Natural killer cell (primary cell): ENCODE measurements at regions not wholly inside any gene's neighbourhood (a gene's known extent, or its start where the extent isn't known, plus 50 kb on each side); places are given as distances from the start of the nearest gene placed in this dataset.

Experiments used
- ATAC-seq, 3 donors: fragments of 150-1000 bp in 2 of 3; fragments of 200-7000 bp in 1 of 3; cut with Tn5 transposase; 1 replicate in 1 of 3; 2 replicates in 2 of 3; pipeline ENCODE4 v1.10.0; 2021; ENCODE audit warnings: mild to moderate bottlenecking in 2 of 3, moderate library complexity in 2 of 3
- DNase-seq, 2 donors: peaks; one replicate each; pipeline versions ENCODE4 v3.0.0 to v3.0.0-alpha.2; 2013 to 2021; ENCODE audit warnings: mixed read lengths in 1 of 2
- H3K27ac ChIP-seq: one replicate; pipeline ENCODE4 v1.5.1; 2013; ENCODE audit warnings: mild to moderate bottlenecking, low read length
- H3K27me3 ChIP-seq: one replicate; pipeline ENCODE4 v1.6.1; 2013; ENCODE audit warnings: low read length; ENCODE audit not compliant: control insufficient read depth, insufficient read depth
- H3K36me3 ChIP-seq: one replicate; pipeline ENCODE4 v1.6.1; 2013; ENCODE audit warnings: low read length; ENCODE audit not compliant: control insufficient read depth, insufficient read depth
- H3K4me1 ChIP-seq: one replicate; pipeline ENCODE4 v1.6.1; 2013; ENCODE audit warnings: low read length; ENCODE audit not compliant: control insufficient read depth, insufficient read depth
- H3K4me3 ChIP-seq: one replicate; pipeline ENCODE4 v1.5.1; 2013; ENCODE audit warnings: low read length
- H3K9me3 ChIP-seq: one replicate; pipeline ENCODE4 v1.6.1; 2013; ENCODE audit warnings: low read length; ENCODE audit not compliant: control insufficient read depth, insufficient read depth
- H3K27ac Mint-ChIP-seq, 2 donors: one replicate each; pipeline ENCODE4 v1.8.0; 2022; ENCODE audit warnings: mild to moderate bottlenecking in 2 of 2, mixed read lengths in 2 of 2, moderate library complexity in 1 of 2
- H3K27me3 Mint-ChIP-seq, 2 donors: one replicate each; pipeline ENCODE4 v1.8.0; 2022; ENCODE audit warnings: low read depth in 2 of 2, mixed read lengths in 2 of 2
- H3K36me3 Mint-ChIP-seq: one replicate; pipeline ENCODE4 v1.8.0; 2022; ENCODE audit warnings: mixed read lengths
- H3K4me1 Mint-ChIP-seq, 2 donors: one replicate each; pipeline ENCODE4 v1.8.0; 2022; ENCODE audit warnings: mixed read lengths in 2 of 2
- H3K4me3 Mint-ChIP-seq: one replicate; pipeline ENCODE4 v1.8.0; 2022; ENCODE audit warnings: mild to moderate bottlenecking, moderate library complexity, mixed read lengths
- H3K9me3 Mint-ChIP-seq, 2 donors: one replicate each; pipeline ENCODE4 v1.8.0; 2022; ENCODE audit warnings: mixed read lengths in 2 of 2
- CTCF ChIP-seq: fragments of 200-600 bp; IDR thresholded peaks from one replicate; pipeline ENCODE4 v1.8.0; 2022; ENCODE audit warnings: antibody characterized with exemption
- WGBS: methylation state at CpG from one replicate; pipeline ENCODE4 v1.1.7; 2013; ENCODE audit warnings: missing lambda C conversion rate; ENCODE audit not compliant: insufficient coverage; 5-methylcytosine and 5-hydroxymethylcytosine counted together
- intact Hi-C: fragments of 100-400 bp; cut with micrococcal nuclease; formaldehyde crosslinking; loops from one replicate; pipeline ENCODE4 v1.14.2; 2022

DNA sequence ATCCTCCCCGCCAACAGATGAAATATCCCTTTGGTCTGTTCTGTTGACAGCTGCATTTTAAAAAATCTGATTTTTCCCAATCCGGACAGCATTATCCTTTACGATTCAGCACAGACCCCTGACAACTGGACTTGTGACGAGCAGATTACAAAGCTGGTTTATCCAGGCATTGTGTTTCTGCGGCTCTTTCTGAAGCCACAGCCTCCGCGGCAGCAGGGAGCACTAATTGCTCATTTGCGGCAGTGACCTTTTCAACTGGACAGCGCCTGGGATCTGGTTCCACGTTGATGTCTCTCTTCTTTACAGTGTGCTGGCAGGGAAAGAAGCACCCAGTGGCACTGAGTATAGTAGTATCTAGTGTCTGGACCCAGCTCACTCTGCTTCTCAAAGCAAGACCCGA lies 351.2 kb downstream of the ZNF608 start:
- Histone ChIP-seq H3K4me3 (no peak overlapping the region), H3K27ac (no peak overlapping the region), H3K36me3 (no peaks in the 10 kb centered on the region), H3K4me1 (no peaks in the 10 kb centered on the region), H3K9me3 (no peaks in the 10 kb centered on the region), H3K27me3 (no peaks in the 10 kb centered on the region)
- peaks cover 7 to 31% of the 10 kb centered on the region in 2 donors for H3K27me3 Mint-ChIP-seq
- no peak for TF ChIP-seq CTCF
- H3K4me1 Mint-ChIP-seq: no peaks in the 10 kb centered on the region
- ATAC-seq (no peak), DNase-seq (no peak)
- H3K9me3 Mint-ChIP-seq: peaks cover 0 to 2% of the 10 kb centered on the region in 2 donors
- intact Hi-C loops: no loop called here
- WGBS: 82% methylated on average over 11 of the region's 11 CpGs
- peaks cover 6% of the 10 kb centered on the region for H3K36me3 Mint-ChIP-seq
- H3K4me3 Mint-ChIP-seq: no peak overlapping the region
- H3K27ac Mint-ChIP-seq: no peak overlapping the region

DNA sequence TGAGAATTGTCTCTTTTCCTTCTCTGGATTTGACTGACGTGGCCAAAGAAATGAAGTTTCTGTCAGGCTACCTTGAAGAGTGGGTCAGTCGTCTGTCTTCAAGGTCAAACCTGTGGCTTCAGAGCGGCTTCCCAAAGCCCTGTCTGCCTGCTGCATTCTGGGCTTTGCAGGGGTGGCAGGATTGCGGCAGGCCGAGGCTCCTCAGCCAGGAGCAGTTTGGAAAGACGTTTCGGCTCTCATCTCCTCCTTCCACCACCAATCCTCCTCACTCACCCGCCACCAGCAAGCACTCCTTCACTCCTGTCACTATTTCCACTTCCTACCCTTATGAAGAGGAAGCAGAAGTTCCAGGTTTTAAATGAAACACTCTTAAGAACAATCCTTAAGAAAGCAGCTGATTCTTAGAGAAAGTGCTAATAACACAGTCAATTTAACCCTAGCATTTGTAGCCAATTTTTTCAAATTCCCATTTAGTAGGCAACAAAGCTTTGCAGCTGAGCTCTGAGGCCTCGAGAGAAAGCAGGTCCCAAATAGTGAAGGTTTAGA lies 351.7 kb downstream of the ZNF608 start:
- peaks cover 2 to 4% of the 10 kb centered on the region in 2 donors for H3K9me3 Mint-ChIP-seq
- H3K36me3 Mint-ChIP-seq: peaks cover 6% of the 10 kb centered on the region
- no peak overlapping the region for H3K27ac ChIP-seq
- 85% methylated on average over 9 of the region's 9 CpGs for WGBS
- ATAC-seq (no peak), DNase-seq (no peak)
- H3K4me3 Mint-ChIP-seq: no peak overlapping the region
- no peaks in the 10 kb centered on the region for H3K4me1 Mint-ChIP-seq
- H3K4me3 ChIP-seq: no peak overlapping the region
- H3K36me3 ChIP-seq: no peaks in the 10 kb centered on the region
- no peak for TF ChIP-seq CTCF
- H3K4me1 ChIP-seq: no peaks in the 10 kb centered on the region
- H3K9me3 ChIP-seq: no peaks in the 10 kb centered on the region
- intact Hi-C loops: no loop called here
- no peak overlapping the region for H3K27ac Mint-ChIP-seq
- peaks cover 7 to 31% of the 10 kb centered on the region in 2 donors for H3K27me3 Mint-ChIP-seq
- H3K27me3 ChIP-seq: no peaks in the 10 kb centered on the region

DNA sequence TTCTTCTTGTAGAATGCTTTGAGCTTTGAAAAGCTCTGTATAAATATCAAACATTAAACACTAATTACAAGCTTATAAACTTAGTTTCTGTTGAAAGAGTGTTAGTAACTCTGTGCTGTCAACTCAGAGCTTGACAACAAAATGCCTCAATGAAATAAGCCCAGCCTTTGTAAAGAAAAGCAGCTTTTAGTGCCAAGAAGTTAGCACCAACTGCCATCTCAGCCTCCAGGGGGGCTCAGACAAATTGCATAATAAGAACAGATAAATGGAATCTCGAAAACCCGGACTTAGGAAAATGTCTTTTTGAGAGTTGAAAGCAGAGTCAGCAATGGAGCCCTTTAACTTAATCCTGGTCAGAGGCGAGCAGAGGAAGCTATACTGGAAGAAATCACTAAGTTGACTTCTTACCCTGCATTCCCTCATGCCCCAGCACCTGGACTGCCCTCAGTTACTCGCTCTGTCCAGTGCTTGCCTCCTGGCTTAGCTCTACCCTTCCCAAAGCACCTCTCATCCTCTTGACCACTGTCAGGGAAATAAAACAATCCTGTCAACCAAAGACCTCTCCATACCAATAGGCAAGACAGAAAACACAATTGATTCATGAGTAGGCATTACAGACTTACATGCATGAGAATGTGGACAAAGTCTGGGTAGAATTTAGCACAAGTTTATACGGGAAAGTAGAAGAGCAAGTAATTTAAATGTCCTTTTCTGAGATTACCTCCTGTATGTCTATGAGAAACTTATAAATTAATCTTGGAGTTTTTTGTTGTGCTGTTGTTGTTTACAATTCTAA lies 352.7 kb downstream of the ZNF608 start:
- no peaks in the 10 kb centered on the region for H3K4me1 Mint-ChIP-seq
- intact Hi-C loops: no loop called here
- H3K4me3 ChIP-seq: no peak overlapping the region
- H3K27ac Mint-ChIP-seq: no peak overlapping the region
- H3K36me3 ChIP-seq: no peaks in the 10 kb centered on the region
- no peaks in the 10 kb centered on the region for H3K9me3 ChIP-seq
- H3K4me1 ChIP-seq: no peaks in the 10 kb centered on the region
- no peak for DNase-seq
- WGBS: 77% methylated on average over 5 of the region's 5 CpGs
- TF ChIP-seq CTCF: no peak
- peaks cover 6 to 23% of the 10 kb centered on the region in 2 donors for H3K27me3 Mint-ChIP-seq
- H3K4me3 Mint-ChIP-seq: no peak overlapping the region
- peaks cover 6% of the 10 kb centered on the region for H3K36me3 Mint-ChIP-seq
- no peak for ATAC-seq
- H3K9me3 Mint-ChIP-seq: peaks cover 4 to 5% of the 10 kb centered on the region in 2 donors
- no peaks in the 10 kb centered on the region for H3K27me3 ChIP-seq
- no peak overlapping the region for H3K27ac ChIP-seq
